ENCODE measurements at regions not wholly inside any gene's neighbourhood (a gene's known extent, or its start where the extent isn't known, plus 50 kb on each side); places are given as distances from the start of the nearest gene placed in this dataset.

DNA sequence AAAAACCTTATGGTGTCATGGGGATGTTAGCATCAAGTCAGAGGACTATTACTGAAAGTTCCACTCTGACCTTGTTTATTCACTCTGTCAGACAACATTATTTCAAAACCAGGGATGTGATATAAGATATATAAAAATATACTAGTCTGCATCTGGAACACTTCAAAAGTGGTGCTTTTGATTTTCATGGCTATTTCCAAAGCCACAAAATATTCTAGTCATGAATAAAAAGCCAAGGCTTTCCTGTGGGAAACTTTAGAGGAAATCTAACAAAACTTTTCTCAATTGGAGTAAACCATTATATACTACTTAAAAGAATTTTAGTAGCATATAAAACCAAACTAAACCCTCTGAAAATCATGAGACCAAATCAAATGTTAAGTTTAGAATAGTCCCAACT is 205.2 kb downstream of the TMEM26 start:
- Histone ChIP-seq H3K4me1 (ENCODE audit: insufficient read depth, low read length) (no peaks in the 10 kb centered on the region), H3K9me3 (ENCODE audit: control insufficient read depth in 1 of 2, insufficient read depth in 1 of 2, low read length in 2 of 2) (no peaks in the 10 kb centered on the region), H3K4me3 (ENCODE audit: low read length) (no peak overlapping the region), H3K27ac (ENCODE audit: low read depth in 1 of 2, low read length in 2 of 2) (no peak overlapping the region), H3K27me3 (ENCODE audit: control insufficient read depth in 1 of 2, insufficient read depth in 2 of 2, low read length in 2 of 2) (no peaks in the 10 kb centered on the region), H3K36me3 (ENCODE audit: insufficient read depth, low read length) (no peaks in the 10 kb centered on the region)
- no peak for ATAC-seq (ENCODE audit: poor library complexity)
- TF ChIP-seq CTCF (IDR thresholded peaks at IDR 0.05): no peak
- Mint-ChIP-seq H3K9me3 (no peaks in the 10 kb centered on the region), H3K36me3 (ENCODE audit: low read depth) (no peaks in the 10 kb centered on the region), H3K27ac (no peak overlapping the region), H3K4me3 (no peak overlapping the region), H3K27me3 (peaks cover 5% of the 10 kb centered on the region), H3K4me1 (ENCODE audit: low read depth) (no peaks in the 10 kb centered on the region)
- intact Hi-C loops (cut with DNase I, micrococcal nuclease): no loop called here
- ChIA-PET CTCF (no interaction called here), POLR2A (no interaction called here)
- DNase-seq: no peak

GRCh38 chr10:61244261-61244775 is 208.9 kb downstream of the TMEM26 start:
- intact Hi-C loops (cut with DNase I, micrococcal nuclease): no loop called here
- H3K9me3 Mint-ChIP-seq: no peaks in the 10 kb centered on the region
- ATAC-seq (ENCODE audit: poor library complexity) (no peak), DNase-seq (no peak)
- no peaks in the 10 kb centered on the region for H3K27me3 Mint-ChIP-seq
- H3K27ac Mint-ChIP-seq: no peak overlapping the region
- H3K4me3 Mint-ChIP-seq: no peak overlapping the region
- H3K4me1 Mint-ChIP-seq (ENCODE audit: low read depth): no peaks in the 10 kb centered on the region
- H3K36me3 Mint-ChIP-seq (ENCODE audit: low read depth): no peaks in the 10 kb centered on the region
- no peak for TF ChIP-seq CTCF (IDR thresholded peaks at IDR 0.05)
- H3K4me1 ChIP-seq (ENCODE audit: insufficient read depth, low read length): no peaks in the 10 kb centered on the region
- H3K4me3 ChIP-seq (ENCODE audit: low read length): no peak overlapping the region
- ChIA-PET CTCF (no interaction called here), POLR2A (no interaction called here)
- no peak overlapping the region for H3K27ac ChIP-seq (ENCODE audit: low read depth in 1 of 2, low read length in 2 of 2)
- no peaks in the 10 kb centered on the region for H3K36me3 ChIP-seq (ENCODE audit: insufficient read depth, low read length)
- no peaks in the 10 kb centered on the region for H3K9me3 ChIP-seq (ENCODE audit: control insufficient read depth in 1 of 2, insufficient read depth in 1 of 2, low read length in 2 of 2)
- H3K27me3 ChIP-seq (ENCODE audit: control insufficient read depth in 1 of 2, insufficient read depth in 2 of 2, low read length in 2 of 2): no peaks in the 10 kb centered on the region

GRCh38 chr10:61232780-61233179 is 220.4 kb downstream of the TMEM26 start:
- no peak for TF ChIP-seq CTCF (IDR thresholded peaks at IDR 0.05)
- H3K36me3 ChIP-seq (ENCODE audit: insufficient read depth, low read length): no peaks in the 10 kb centered on the region
- ChIA-PET CTCF (no interaction called here), POLR2A (no interaction called here)
- no peaks in the 10 kb centered on the region for H3K36me3 Mint-ChIP-seq (ENCODE audit: low read depth)
- H3K9me3 ChIP-seq (ENCODE audit: control insufficient read depth in 1 of 2, insufficient read depth in 1 of 2, low read length in 2 of 2): no peaks in the 10 kb centered on the region
- H3K4me3 ChIP-seq (ENCODE audit: low read length): no peak overlapping the region
- H3K27me3 Mint-ChIP-seq: peaks cover 7% of the 10 kb centered on the region
- no peaks in the 10 kb centered on the region for H3K27me3 ChIP-seq (ENCODE audit: control insufficient read depth in 1 of 2, insufficient read depth in 2 of 2, low read length in 2 of 2)
- H3K4me3 Mint-ChIP-seq: no peak overlapping the region
- H3K27ac Mint-ChIP-seq: no peak overlapping the region
- H3K4me1 Mint-ChIP-seq (ENCODE audit: low read depth): no peaks in the 10 kb centered on the region
- H3K9me3 Mint-ChIP-seq: peaks cover 2% of the 10 kb centered on the region
- no peak overlapping the region for H3K27ac ChIP-seq (ENCODE audit: low read depth in 1 of 2, low read length in 2 of 2)
- no peaks in the 10 kb centered on the region for H3K4me1 ChIP-seq (ENCODE audit: insufficient read depth, low read length)
- intact Hi-C loops (cut with DNase I, micrococcal nuclease): no loop called here
- no peak for ATAC-seq (ENCODE audit: poor library complexity)
- DNase-seq: no peak

Data from CD4-positive, alpha-beta T cell (primary cell).